ENCODE measurements at regions not wholly inside any gene's neighbourhood (a gene's known extent, or its start where the extent isn't known, plus 50 kb on each side); places are given as distances from the start of the nearest gene placed in this dataset.

GRCh38 chr3:77868725-77869124 lies 828.8 kb downstream of the ROBO2 start:
- no peak for DNase-seq (ENCODE audit: low spot score)

GRCh38 chr3:77869423-77869822 lies 829.5 kb downstream of the ROBO2 start:
- no peak for DNase-seq (ENCODE audit: low spot score)

- no peak for DNase-seq (ENCODE audit: low spot score)
Measured at GRCh38 chr3:77871436-77871835, 831.5 kb downstream of the ROBO2 start.

DNA sequence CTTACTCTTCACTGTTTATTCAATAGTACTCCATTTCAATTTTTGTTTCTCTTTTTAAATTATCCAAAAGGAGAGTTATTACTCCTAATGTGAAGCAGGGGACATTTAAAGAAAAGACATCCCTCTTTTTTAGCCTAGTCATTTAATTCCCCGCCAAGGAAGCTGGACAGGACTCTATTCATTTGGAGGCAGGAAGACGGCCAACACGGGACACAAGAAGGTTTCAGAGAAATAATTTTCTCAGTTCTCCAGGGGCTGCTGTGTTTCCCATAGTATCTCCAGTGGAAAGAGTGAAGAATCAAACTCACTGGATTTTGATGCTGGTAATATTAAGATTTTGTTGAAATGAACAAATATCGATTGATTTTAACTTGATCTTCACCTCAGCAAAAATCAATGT lies 833.7 kb downstream of the ROBO2 start:
- no peak for DNase-seq (ENCODE audit: low spot score)

DNA sequence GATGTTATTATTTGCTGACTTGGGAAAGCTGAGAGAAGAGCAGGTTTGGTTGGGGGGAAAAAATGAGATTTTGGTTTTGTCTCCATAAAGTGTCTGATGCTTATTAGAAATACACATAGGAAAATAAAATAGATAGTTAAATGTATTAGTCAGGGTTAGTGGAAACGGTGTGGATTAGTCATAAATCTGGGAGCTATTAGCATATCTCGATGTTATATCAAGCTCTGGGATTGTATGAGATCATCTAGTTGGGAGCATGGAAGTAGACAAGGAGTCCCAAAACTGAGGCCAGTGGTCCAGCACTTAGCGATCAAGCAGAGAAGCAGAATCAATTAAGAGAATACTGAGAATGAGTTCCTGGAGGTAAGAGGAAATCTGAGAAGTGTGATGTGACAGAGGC lies 845.5 kb downstream of the ROBO2 start:
- no peak for DNase-seq (ENCODE audit: low spot score)

- DNase-seq (ENCODE audit: low spot score) = no peak
Measured at GRCh38 chr3:77887611-77888010, 847.7 kb downstream of the ROBO2 start.

DNA sequence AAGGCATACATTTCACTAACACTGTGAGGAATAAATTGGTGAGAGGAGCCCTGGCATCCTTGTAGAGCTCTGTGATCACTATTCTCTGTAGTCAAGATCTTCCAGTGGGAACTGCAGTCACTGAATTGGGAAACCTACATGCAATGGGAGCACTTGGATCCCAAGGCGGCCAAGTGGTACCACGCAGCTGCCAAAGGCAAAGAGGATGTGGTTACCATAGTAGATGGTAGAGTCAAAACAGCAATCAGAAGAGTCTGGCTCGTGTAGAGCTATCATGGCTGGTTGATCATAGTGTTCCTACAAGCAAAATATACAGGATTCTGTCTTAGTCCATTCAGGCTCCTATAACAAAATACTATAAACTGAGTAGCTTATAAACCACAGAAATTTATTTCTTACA lies 849.7 kb downstream of the ROBO2 start:
- no peak for DNase-seq (ENCODE audit: low spot score)

GRCh38 chr3:77898621-77899020 lies 858.7 kb downstream of the ROBO2 start:
- no peak for DNase-seq (ENCODE audit: low spot score)

- no peak for DNase-seq (ENCODE audit: low spot score)
Measured at GRCh38 chr3:77902675-77903074, 862.8 kb downstream of the ROBO2 start.

DNA sequence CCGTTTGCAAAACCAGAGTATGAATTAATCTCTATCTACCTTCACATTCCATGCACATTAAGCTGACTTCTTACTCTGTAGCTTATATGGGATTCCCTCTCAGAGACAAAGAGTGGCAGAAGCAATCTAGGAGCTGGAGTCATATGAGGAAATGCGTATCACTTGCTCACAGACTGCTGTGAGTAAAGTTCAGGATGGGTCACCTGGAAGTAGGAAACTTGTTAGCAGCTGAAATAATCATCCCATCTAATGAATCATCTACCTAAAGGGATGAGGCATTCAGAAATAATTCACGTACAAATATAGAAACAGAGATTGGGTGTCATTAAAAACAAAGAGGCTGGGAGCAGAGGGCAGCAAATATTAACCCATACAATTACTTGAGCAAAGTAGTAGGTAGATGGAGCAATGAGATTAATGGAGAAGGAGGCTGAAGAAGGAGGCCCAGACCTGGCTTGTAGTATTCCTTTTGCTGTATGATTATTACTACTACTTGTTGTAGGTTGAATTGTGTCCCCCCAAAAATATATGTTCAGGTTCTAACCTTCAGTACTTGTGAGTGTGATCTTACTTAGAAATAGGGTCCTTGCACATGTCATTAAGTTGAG lies 866.3 kb downstream of the ROBO2 start:
- no peak for DNase-seq (ENCODE audit: low spot score)

DNA sequence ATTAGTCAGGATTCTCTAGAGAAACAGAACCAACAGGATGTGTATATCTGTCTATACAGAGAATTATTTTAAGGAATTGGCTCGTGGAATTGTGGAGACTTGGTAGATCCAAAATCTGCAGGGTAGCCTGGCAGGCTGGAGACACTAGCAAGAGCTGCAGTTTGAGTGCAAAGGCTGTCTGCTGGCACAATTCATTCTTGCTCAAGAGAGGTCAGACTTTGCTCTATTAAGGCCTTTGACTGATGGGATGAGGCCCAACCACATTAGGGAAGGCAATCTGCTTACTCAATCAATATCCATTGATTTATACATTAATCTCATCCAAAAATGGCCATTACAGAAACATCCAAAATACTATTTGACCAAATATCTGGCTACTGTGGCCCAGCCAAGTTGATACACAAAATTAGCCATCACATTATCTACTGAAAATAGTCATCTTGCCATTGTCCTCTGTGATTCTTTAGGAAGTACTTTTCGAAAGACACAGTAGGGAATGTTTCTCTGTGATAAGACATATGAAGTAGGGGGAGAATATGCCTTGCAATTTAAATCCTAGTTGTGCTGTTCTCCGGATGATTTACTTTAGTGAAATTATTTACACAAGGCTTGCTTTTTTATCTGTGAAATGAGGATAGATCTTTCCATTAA lies 873.8 kb downstream of the ROBO2 start:
- no peak for DNase-seq (ENCODE audit: low spot score)

- DNase-seq (ENCODE audit: low spot score) = no peak
Measured at GRCh38 chr3:77915336-77915735, 875.4 kb downstream of the ROBO2 start.

GRCh38 chr3:77917225-77917624 lies 877.3 kb downstream of the ROBO2 start:
- no peak for DNase-seq (ENCODE audit: low spot score)

- no peak for DNase-seq (ENCODE audit: low spot score)
Measured at GRCh38 chr3:77919244-77919643, 879.3 kb downstream of the ROBO2 start.

GRCh38 chr3:77931255-77932009 lies 891.5 kb downstream of the ROBO2 start:
- DNase-seq (ENCODE audit: low spot score) = no peak

DNA sequence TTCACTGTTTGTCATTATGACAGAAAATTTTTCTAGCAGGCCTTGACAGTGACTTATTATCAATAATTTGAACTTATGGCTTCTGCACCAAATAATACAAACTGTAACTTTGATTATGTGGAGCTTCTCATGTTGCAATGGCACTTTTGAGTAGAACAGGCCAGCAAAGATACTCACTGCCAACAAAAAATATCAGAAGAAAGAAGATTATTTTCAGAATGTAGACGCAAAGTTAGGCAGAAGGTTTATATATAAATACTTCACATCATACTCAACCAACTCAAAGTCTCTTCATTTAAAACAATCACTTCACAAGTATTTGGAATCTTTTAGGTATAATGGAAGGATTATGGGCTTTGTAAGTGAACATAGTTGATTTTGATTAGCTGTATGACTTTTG lies 893.0 kb downstream of the ROBO2 start:
- DNase-seq (ENCODE audit: low spot score) = no peak

GRCh38 chr3:77933926-77934325 lies 894.0 kb downstream of the ROBO2 start:
- DNase-seq (ENCODE audit: low spot score) = no peak

DNA sequence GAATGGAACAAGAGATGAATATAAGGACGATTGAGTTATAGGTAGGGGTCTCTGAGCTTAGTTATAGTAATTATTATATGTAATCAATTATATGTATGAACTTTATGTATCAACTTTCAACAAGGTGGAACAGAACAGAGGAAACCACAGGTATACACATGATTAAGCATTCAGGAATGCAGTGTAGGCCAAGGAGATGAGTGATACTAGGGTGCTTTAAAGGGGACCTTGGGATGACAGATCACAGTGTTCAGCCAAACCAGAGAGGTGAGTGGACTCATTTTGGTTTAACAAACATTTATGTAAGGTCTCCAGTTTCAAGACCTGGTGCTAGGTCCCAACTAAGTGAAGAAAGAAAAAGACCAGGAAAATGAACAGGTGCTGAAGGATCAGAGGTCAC lies 895.5 kb downstream of the ROBO2 start:
- no peak for DNase-seq (ENCODE audit: low spot score)

DNA sequence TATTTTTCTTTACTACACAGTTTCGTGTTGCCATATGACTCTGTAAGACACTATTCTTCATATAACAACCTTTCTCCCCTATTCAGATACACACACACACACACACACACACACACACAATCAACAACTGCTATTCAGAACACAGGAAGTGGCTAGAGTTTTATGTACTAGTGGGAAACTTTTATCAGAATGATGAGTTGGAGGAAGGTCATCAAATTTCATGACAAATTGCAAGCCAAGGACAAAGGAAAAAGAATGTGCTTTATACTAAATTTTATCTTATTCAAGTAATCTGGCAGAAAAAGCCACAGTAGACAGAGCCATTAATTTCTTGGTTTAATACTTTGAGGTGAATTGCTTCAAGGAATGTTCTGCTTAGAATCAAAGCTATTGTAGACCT lies 899.8 kb downstream of the ROBO2 start:
- no peak for DNase-seq (ENCODE audit: low spot score)

- no peak for DNase-seq (ENCODE audit: low spot score)
Measured at GRCh38 chr3:77943598-77943997, 903.7 kb downstream of the ROBO2 start.

GRCh38 chr3:77945320-77945719 lies 905.4 kb downstream of the ROBO2 start:
- DNase-seq (ENCODE audit: low spot score) = no peak

GRCh38 chr3:77947671-77948070 lies 907.8 kb downstream of the ROBO2 start:
- DNase-seq (ENCODE audit: low spot score) = no peak

GRCh38 chr3:77967621-77968020 lies 927.7 kb downstream of the ROBO2 start:
- no peak for DNase-seq (ENCODE audit: low spot score)

All from left forelimb (tissue), 1 donor.